ENCODE measurements at regions not wholly inside any gene's neighbourhood (a gene's known extent, or its start where the extent isn't known, plus 50 kb on each side); places are given as distances from the start of the nearest gene placed in this dataset.
"Not testable (repeated sequence)": the region's sequence is repeated elsewhere in the genome, so short reads cannot be mapped to it uniquely, and the experiment has no call there.

DNA sequence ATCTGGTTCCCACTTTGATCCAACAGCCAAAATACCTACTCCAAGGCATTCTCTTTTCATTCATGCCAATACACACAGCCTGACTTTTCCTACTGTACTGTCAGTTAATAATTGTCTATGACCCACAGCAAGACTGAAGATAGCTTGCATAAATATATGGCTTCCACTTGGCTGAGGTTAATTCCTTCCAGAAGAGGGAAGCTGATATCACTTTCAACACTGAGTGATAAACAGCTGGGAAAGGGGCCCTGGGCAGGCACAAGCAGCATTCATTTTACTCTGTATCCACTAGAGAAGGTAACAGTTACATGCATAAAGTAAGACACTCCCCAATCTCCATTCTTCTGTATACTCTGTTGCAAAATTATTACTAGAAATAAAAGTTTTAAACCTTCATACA, 200.2 kb upstream of the UGT8 start:
- Histone ChIP-seq H3K36me3 (ENCODE audit: control insufficient read depth, insufficient read depth, low read length) (no peaks in the 10 kb centered on the region), H3K27me3 (ENCODE audit: control insufficient read depth, insufficient read depth, low read length) (no peaks in the 10 kb centered on the region), H3K4me1 (ENCODE audit: control insufficient read depth, insufficient read depth, low read length) (no peaks in the 10 kb centered on the region), H3K27ac (ENCODE audit: low read length) (no peak overlapping the region), H3K9me3 (replicated peaks; ENCODE audit: control insufficient read depth, low read depth, low read length) (no peaks in the 10 kb centered on the region), H3K4me3 (ENCODE audit: low read length) (no peak overlapping the region)
- no peak for DNase-seq

- no peak for DNase-seq
- Histone ChIP-seq H3K36me3 (ENCODE audit: control insufficient read depth, insufficient read depth, low read length) (no peaks in the 10 kb centered on the region), H3K9me3 (replicated peaks; ENCODE audit: control insufficient read depth, low read depth, low read length) (no peaks in the 10 kb centered on the region), H3K27ac (ENCODE audit: low read length) (no peak overlapping the region), H3K4me1 (ENCODE audit: control insufficient read depth, insufficient read depth, low read length) (no peaks in the 10 kb centered on the region), H3K27me3 (ENCODE audit: control insufficient read depth, insufficient read depth, low read length) (no peaks in the 10 kb centered on the region), H3K4me3 (ENCODE audit: low read length) (no peak overlapping the region)
- 48% methylated on average over 4 of the region's 5 CpGs for WGBS (ENCODE audit: insufficient coverage)
Observed at GRCh38 chr4:114399105-114399504, 199.5 kb upstream of the UGT8 start.

DNA sequence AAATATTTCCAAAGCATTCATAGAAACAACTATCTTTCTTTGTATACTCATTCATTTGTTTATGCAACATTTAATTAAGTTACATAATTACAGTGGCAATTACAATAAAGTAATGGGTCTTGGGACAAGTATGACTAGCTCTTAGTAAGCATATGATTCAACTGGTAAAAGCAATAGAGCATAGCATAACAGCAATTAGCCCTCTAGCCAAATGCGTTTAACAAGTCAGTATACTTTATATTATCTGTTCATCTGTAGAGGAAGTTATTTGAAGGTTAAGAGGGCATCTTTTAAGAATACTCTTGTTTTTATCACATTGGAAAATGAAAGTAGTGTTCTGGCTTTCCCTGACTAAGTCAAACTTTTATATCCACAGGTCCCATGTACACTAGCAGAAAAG, 198.1 kb upstream of the UGT8 start:
- no CpG with 5 or more reads among the region's 1 CpG for WGBS (ENCODE audit: insufficient coverage)
- H3K27ac ChIP-seq (ENCODE audit: low read length), result no peak overlapping the region
- H3K36me3 ChIP-seq (ENCODE audit: control insufficient read depth, insufficient read depth, low read length), result no peaks in the 10 kb centered on the region
- H3K4me1 ChIP-seq (ENCODE audit: control insufficient read depth, insufficient read depth, low read length), result no peaks in the 10 kb centered on the region
- no peak for DNase-seq
- no peak overlapping the region for H3K4me3 ChIP-seq (ENCODE audit: low read length)
- H3K9me3 ChIP-seq (replicated peaks; ENCODE audit: control insufficient read depth, low read depth, low read length), result no peaks in the 10 kb centered on the region
- no peaks in the 10 kb centered on the region for H3K27me3 ChIP-seq (ENCODE audit: control insufficient read depth, insufficient read depth, low read length)

DNA sequence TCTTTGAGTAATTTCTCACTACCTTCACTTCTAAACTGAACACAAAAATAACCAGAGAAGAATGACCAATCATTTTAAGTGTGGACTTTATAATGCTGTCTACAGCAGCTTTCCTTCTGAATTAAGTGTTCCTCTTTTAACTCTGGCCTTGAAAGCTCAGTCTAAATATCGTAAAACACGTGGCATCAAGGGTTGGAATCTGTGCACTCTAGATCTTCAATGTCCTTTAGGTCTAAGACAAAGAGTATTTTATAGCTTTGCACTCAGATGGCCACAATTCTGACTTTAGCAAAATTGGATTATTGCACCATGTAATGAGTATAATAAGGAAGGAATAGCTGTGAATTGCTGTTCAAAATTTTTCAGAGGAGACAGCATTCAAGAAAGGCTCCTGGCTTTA, 197.1 kb upstream of the UGT8 start:
- H3K4me1 ChIP-seq (ENCODE audit: control insufficient read depth, insufficient read depth, low read length), result no peaks in the 10 kb centered on the region
- H3K27me3 ChIP-seq (ENCODE audit: control insufficient read depth, insufficient read depth, low read length), result no peaks in the 10 kb centered on the region
- H3K9me3 ChIP-seq (replicated peaks; ENCODE audit: control insufficient read depth, low read depth, low read length), result no peaks in the 10 kb centered on the region
- no peak for DNase-seq
- no peaks in the 10 kb centered on the region for H3K36me3 ChIP-seq (ENCODE audit: control insufficient read depth, insufficient read depth, low read length)
- no peak overlapping the region for H3K4me3 ChIP-seq (ENCODE audit: low read length)
- WGBS (ENCODE audit: insufficient coverage), result no CpG with 5 or more reads among the region's 2 CpGs
- H3K27ac ChIP-seq (ENCODE audit: low read length), result no peak overlapping the region

GRCh38 chr4:114417214-114417613, 181.4 kb upstream of the UGT8 start:
- Histone ChIP-seq H3K4me1 (ENCODE audit: control insufficient read depth, insufficient read depth, low read length) (no peaks in the 10 kb centered on the region), H3K9me3 (replicated peaks; ENCODE audit: control insufficient read depth, low read depth, low read length) (no peaks in the 10 kb centered on the region), H3K4me3 (ENCODE audit: low read length) (no peak overlapping the region), H3K27ac (ENCODE audit: low read length) (no peak overlapping the region), H3K36me3 (ENCODE audit: control insufficient read depth, insufficient read depth, low read length) (no peaks in the 10 kb centered on the region), H3K27me3 (ENCODE audit: control insufficient read depth, insufficient read depth, low read length) (no peaks in the 10 kb centered on the region)
- no CpG with 5 or more reads among the region's 1 CpG for WGBS (ENCODE audit: insufficient coverage)
- DNase-seq, result no peak

- Histone ChIP-seq H3K4me1 (ENCODE audit: control insufficient read depth, insufficient read depth, low read length) (no peaks in the 10 kb centered on the region), H3K27me3 (ENCODE audit: control insufficient read depth, insufficient read depth, low read length) (no peaks in the 10 kb centered on the region), H3K27ac (ENCODE audit: low read length) (no peak overlapping the region), H3K9me3 (replicated peaks; ENCODE audit: control insufficient read depth, low read depth, low read length) (no peaks in the 10 kb centered on the region), H3K36me3 (ENCODE audit: control insufficient read depth, insufficient read depth, low read length) (no peaks in the 10 kb centered on the region), H3K4me3 (ENCODE audit: low read length) (no peak overlapping the region)
- no peak for DNase-seq
- WGBS (ENCODE audit: insufficient coverage), result 33% methylated on average over 1 of the region's 4 CpGs
Observed at GRCh38 chr4:114420069-114420468, 178.5 kb upstream of the UGT8 start.

- Histone ChIP-seq H3K4me1 (ENCODE audit: control insufficient read depth, insufficient read depth, low read length) (no peaks in the 10 kb centered on the region), H3K36me3 (ENCODE audit: control insufficient read depth, insufficient read depth, low read length) (no peaks in the 10 kb centered on the region), H3K27me3 (ENCODE audit: control insufficient read depth, insufficient read depth, low read length) (no peaks in the 10 kb centered on the region), H3K9me3 (replicated peaks; ENCODE audit: control insufficient read depth, low read depth, low read length) (no peaks in the 10 kb centered on the region), H3K27ac (ENCODE audit: low read length) (no peak overlapping the region), H3K4me3 (ENCODE audit: low read length) (no peak overlapping the region)
- DNase-seq, result no peak
- WGBS (ENCODE audit: insufficient coverage), result no CpG with 5 or more reads among the region's 3 CpGs
Observed at GRCh38 chr4:114423582-114423981, 175.0 kb upstream of the UGT8 start.

DNA sequence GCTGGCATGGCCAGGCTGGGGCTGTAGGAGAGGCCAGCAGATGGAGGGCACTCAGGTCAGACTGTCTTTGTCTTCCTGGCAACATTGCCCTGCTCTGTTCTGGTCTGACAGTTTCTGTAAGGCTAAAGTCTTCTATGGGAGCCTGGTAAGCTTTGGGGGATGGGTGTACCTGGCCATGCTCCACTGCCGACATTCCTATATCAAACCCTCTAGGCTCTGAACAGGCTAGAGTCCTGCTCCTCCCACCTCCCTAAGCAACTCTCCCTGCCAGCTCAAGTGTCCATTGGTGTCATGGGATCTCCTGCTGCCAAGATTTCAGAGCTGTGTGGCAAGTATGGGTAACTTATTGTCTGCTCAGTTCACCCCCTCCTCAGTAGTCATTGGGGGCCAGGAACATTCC, 163.5 kb upstream of the UGT8 start:
- no CpG with 5 or more reads among the region's 1 CpG for WGBS (ENCODE audit: insufficient coverage)
- Histone ChIP-seq H3K27ac (ENCODE audit: low read length) (no peak overlapping the region), H3K27me3 (ENCODE audit: control insufficient read depth, insufficient read depth, low read length) (peaks cover 2% of the 10 kb centered on the region), H3K36me3 (ENCODE audit: control insufficient read depth, insufficient read depth, low read length) (no peaks in the 10 kb centered on the region), H3K4me3 (ENCODE audit: low read length) (no peak overlapping the region), H3K9me3 (replicated peaks; ENCODE audit: control insufficient read depth, low read depth, low read length) (peaks cover 2% of the 10 kb centered on the region), H3K4me1 (ENCODE audit: control insufficient read depth, insufficient read depth, low read length) (no peaks in the 10 kb centered on the region)
- DNase-seq, result no peak

DNA sequence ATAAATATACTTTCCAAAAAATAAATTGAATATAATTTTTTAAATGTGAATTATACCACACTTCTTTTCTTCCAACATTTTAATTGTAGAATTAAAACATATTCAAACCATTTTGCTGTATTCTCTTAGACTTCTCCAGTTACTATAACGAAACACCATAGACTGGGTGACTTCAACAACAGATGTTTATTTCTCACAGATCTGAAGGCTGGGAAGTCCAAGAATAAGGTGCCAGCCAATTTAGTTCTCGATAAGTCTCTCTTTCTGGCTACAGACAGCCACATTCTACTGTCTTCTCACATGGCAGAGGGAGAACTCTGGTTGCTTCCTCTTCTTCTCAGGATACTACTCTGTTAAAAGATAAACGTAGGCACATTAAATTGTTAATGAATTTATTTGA, 155.8 kb upstream of the UGT8 start:
- H3K36me3 ChIP-seq (ENCODE audit: control insufficient read depth, insufficient read depth, low read length), result no peaks in the 10 kb centered on the region
- H3K27me3 ChIP-seq (ENCODE audit: control insufficient read depth, insufficient read depth, low read length), result no peaks in the 10 kb centered on the region
- no CpG with 5 or more reads among the region's 3 CpGs for WGBS (ENCODE audit: insufficient coverage)
- H3K27ac ChIP-seq (ENCODE audit: low read length), result no peak overlapping the region
- no peak overlapping the region for H3K4me3 ChIP-seq (ENCODE audit: low read length)
- DNase-seq, result no peak
- H3K9me3 ChIP-seq (replicated peaks; ENCODE audit: control insufficient read depth, low read depth, low read length), result no peaks in the 10 kb centered on the region
- no peaks in the 10 kb centered on the region for H3K4me1 ChIP-seq (ENCODE audit: control insufficient read depth, insufficient read depth, low read length)

DNA sequence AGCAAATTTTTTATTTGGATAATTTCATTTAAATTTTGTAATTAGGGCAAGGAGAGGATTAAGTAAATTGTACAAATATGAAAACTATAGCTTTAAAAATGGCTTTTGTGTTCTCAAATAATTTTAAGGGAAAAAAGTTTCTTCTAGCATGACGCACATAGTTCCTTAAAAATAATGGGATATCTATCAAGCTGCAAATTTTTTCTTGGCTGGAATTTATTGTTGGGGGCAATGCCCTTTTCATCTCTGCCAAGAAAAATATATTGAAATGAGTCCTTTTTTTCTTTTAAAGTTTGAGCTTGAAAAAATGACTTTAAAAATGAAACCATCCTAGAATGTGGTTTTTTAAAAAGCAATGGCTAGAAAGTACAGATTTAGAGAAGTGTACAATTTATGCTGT, 154.4 kb upstream of the UGT8 start:
- no peaks in the 10 kb centered on the region for H3K9me3 ChIP-seq (replicated peaks; ENCODE audit: control insufficient read depth, low read depth, low read length)
- no peaks in the 10 kb centered on the region for H3K27me3 ChIP-seq (ENCODE audit: control insufficient read depth, insufficient read depth, low read length)
- no peaks in the 10 kb centered on the region for H3K4me1 ChIP-seq (ENCODE audit: control insufficient read depth, insufficient read depth, low read length)
- no peak overlapping the region for H3K27ac ChIP-seq (ENCODE audit: low read length)
- WGBS (ENCODE audit: insufficient coverage), result no CpG with 5 or more reads among the region's 1 CpG
- no peaks in the 10 kb centered on the region for H3K36me3 ChIP-seq (ENCODE audit: control insufficient read depth, insufficient read depth, low read length)
- no peak for DNase-seq
- H3K4me3 ChIP-seq (ENCODE audit: low read length), result no peak overlapping the region

- not testable (repeated sequence) for H3K4me1 ChIP-seq (ENCODE audit: control insufficient read depth, insufficient read depth, low read length); H3K27me3 ChIP-seq (ENCODE audit: control insufficient read depth, insufficient read depth, low read length); H3K36me3 ChIP-seq (ENCODE audit: control insufficient read depth, insufficient read depth, low read length); DNase-seq; H3K9me3 ChIP-seq (replicated peaks; ENCODE audit: control insufficient read depth, low read depth, low read length); H3K4me3 ChIP-seq (ENCODE audit: low read length); H3K27ac ChIP-seq (ENCODE audit: low read length)
Observed at GRCh38 chr4:114447963-114448516, 150.6 kb upstream of the UGT8 start.
